HepG2 (cell line): ENCODE measurements at regions not wholly inside any gene's neighbourhood (a gene's known extent, or its start where the extent isn't known, plus 50 kb on each side); places are given as distances from the start of the nearest gene placed in this dataset.

ENCODE experiments used
- HNF4A ChIP-seq: sonication (generic); formaldehyde crosslinking; IDR thresholded peaks from 2 replicates; pipeline ENCODE4 v1.4.0; 2020; ENCODE audit warnings: missing genetic modification reagents
- MED1 ChIP-seq: sonication (generic); formaldehyde crosslinking; IDR thresholded peaks from 2 replicates; pipeline ENCODE4 v1.4.0; 2020; ENCODE audit warnings: missing genetic modification reagents
- PHB2 ChIP-seq: fragments of 450-650 bp; IDR thresholded peaks from 2 replicates; pipeline ENCODE4 v1.6.1; 2018; ENCODE audit not compliant: partially characterized antibody
- PLRG1 ChIP-seq: fragments of 450-650 bp; conservative IDR thresholded peaks from 2 replicates; pipeline ENCODE4 v1.6.1; 2016
- SPEN ChIP-seq: sonication (generic); formaldehyde crosslinking; IDR thresholded peaks from 2 replicates; pipeline ENCODE4 v1.5.1; 2020; ENCODE audit warnings: low read depth, mild to moderate bottlenecking, missing genetic modification reagents
- SSRP1 ChIP-seq: IDR thresholded peaks from 2 replicates; pipeline ENCODE4 v1.6.1; 2016; ENCODE audit warnings: control low read depth
- ZBTB34 ChIP-seq: sonication (generic); formaldehyde crosslinking; IDR thresholded peaks from 2 replicates; pipeline ENCODE4 v1.8.0; 2022; ENCODE audit warnings: mild to moderate bottlenecking, missing genetic modification reagents
- ZNF615 ChIP-seq: sonication (generic); formaldehyde crosslinking; IDR thresholded peaks from 2 replicates; pipeline ENCODE4 v1.5.0; 2020; ENCODE audit warnings: mild to moderate bottlenecking, missing genetic modification reagents, borderline replicate concordance
- ZNF768 ChIP-seq: sonication (generic); formaldehyde crosslinking; IDR thresholded peaks from 2 replicates; pipeline ENCODE4 v1.4.0; 2020; ENCODE audit warnings: missing genetic modification reagents
- ZNF780A ChIP-seq: sonication (generic); formaldehyde crosslinking; IDR thresholded peaks from 2 replicates; pipeline ENCODE4 v1.8.0; 2022; ENCODE audit warnings: mild to moderate bottlenecking, missing genetic modification reagents, moderate library complexity
- ZNF878 ChIP-seq: sonication (generic); formaldehyde crosslinking; IDR thresholded peaks from 2 replicates; pipeline ENCODE4 v1.8.1; 2023; ENCODE audit warnings: mild to moderate bottlenecking, missing genetic modification reagents, moderate library complexity
- TF ChIP-seq, protein P1 (sequence below): sonication (generic); formaldehyde crosslinking; IDR thresholded peaks from 2 replicates; pipeline ENCODE4 v1.4.0; 2020; ENCODE audit warnings: missing genetic modification reagents
- TF ChIP-seq, protein P2 (sequence below): IDR thresholded peaks from 2 replicates; pipeline ENCODE4 v1.6.1; 2016; ENCODE audit warnings: low read depth, missing genetic modification reagents, missing compliant biosample characterization
- TF ChIP-seq, protein P3 (sequence below): sonication (generic); formaldehyde crosslinking; IDR thresholded peaks from 2 replicates; pipeline ENCODE4 v1.4.0; 2020; ENCODE audit warnings: mild to moderate bottlenecking, missing genetic modification reagents
- TF ChIP-seq, protein P4 (sequence below): sonication (generic); formaldehyde crosslinking; IDR thresholded peaks from 2 replicates; pipeline ENCODE4 v1.5.0; 2020; ENCODE audit warnings: mild to moderate bottlenecking, low read depth, missing genetic modification reagents, borderline replicate concordance

- TF ChIP-seq, protein P1, sequence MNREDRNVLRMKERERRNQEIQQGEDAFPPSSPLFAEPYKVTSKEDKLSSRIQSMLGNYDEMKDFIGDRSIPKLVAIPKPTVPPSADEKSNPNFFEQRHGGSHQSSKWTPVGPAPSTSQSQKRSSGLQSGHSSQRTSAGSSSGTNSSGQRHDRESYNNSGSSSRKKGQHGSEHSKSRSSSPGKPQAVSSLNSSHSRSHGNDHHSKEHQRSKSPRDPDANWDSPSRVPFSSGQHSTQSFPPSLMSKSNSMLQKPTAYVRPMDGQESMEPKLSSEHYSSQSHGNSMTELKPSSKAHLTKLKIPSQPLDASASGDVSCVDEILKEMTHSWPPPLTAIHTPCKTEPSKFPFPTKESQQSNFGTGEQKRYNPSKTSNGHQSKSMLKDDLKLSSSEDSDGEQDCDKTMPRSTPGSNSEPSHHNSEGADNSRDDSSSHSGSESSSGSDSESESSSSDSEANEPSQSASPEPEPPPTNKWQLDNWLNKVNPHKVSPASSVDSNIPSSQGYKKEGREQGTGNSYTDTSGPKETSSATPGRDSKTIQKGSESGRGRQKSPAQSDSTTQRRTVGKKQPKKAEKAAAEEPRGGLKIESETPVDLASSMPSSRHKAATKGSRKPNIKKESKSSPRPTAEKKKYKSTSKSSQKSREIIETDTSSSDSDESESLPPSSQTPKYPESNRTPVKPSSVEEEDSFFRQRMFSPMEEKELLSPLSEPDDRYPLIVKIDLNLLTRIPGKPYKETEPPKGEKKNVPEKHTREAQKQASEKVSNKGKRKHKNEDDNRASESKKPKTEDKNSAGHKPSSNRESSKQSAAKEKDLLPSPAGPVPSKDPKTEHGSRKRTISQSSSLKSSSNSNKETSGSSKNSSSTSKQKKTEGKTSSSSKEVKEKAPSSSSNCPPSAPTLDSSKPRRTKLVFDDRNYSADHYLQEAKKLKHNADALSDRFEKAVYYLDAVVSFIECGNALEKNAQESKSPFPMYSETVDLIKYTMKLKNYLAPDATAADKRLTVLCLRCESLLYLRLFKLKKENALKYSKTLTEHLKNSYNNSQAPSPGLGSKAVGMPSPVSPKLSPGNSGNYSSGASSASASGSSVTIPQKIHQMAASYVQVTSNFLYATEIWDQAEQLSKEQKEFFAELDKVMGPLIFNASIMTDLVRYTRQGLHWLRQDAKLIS (CRISPR knock-in tag) = no peak
- TF ChIP-seq, protein P2, sequence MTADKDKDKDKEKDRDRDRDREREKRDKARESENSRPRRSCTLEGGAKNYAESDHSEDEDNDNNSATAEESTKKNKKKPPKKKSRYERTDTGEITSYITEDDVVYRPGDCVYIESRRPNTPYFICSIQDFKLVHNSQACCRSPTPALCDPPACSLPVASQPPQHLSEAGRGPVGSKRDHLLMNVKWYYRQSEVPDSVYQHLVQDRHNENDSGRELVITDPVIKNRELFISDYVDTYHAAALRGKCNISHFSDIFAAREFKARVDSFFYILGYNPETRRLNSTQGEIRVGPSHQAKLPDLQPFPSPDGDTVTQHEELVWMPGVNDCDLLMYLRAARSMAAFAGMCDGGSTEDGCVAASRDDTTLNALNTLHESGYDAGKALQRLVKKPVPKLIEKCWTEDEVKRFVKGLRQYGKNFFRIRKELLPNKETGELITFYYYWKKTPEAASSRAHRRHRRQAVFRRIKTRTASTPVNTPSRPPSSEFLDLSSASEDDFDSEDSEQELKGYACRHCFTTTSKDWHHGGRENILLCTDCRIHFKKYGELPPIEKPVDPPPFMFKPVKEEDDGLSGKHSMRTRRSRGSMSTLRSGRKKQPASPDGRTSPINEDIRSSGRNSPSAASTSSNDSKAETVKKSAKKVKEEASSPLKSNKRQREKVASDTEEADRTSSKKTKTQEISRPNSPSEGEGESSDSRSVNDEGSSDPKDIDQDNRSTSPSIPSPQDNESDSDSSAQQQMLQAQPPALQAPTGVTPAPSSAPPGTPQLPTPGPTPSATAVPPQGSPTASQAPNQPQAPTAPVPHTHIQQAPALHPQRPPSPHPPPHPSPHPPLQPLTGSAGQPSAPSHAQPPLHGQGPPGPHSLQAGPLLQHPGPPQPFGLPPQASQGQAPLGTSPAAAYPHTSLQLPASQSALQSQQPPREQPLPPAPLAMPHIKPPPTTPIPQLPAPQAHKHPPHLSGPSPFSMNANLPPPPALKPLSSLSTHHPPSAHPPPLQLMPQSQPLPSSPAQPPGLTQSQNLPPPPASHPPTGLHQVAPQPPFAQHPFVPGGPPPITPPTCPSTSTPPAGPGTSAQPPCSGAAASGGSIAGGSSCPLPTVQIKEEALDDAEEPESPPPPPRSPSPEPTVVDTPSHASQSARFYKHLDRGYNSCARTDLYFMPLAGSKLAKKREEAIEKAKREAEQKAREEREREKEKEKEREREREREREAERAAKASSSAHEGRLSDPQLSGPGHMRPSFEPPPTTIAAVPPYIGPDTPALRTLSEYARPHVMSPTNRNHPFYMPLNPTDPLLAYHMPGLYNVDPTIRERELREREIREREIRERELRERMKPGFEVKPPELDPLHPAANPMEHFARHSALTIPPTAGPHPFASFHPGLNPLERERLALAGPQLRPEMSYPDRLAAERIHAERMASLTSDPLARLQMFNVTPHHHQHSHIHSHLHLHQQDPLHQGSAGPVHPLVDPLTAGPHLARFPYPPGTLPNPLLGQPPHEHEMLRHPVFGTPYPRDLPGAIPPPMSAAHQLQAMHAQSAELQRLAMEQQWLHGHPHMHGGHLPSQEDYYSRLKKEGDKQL = no peak
- TF ChIP-seq ZNF768 (no peak), PLRG1 (no peak), MED1 (CRISPR knock-in tag) (peak; percentile 96), SPEN (CRISPR knock-in tag) (no peak), ZBTB34 (CRISPR knock-in tag) (no peak), ZNF878 (CRISPR knock-in tag) (no peak), HNF4A (CRISPR knock-in tag) (peak; percentile 78), SSRP1 (CRISPR knock-in tag) (no peak), ZNF780A (CRISPR knock-in tag) (no peak), ZNF615 (CRISPR knock-in tag) (no peak), PHB2 (no peak)
- TF ChIP-seq, protein P3, sequence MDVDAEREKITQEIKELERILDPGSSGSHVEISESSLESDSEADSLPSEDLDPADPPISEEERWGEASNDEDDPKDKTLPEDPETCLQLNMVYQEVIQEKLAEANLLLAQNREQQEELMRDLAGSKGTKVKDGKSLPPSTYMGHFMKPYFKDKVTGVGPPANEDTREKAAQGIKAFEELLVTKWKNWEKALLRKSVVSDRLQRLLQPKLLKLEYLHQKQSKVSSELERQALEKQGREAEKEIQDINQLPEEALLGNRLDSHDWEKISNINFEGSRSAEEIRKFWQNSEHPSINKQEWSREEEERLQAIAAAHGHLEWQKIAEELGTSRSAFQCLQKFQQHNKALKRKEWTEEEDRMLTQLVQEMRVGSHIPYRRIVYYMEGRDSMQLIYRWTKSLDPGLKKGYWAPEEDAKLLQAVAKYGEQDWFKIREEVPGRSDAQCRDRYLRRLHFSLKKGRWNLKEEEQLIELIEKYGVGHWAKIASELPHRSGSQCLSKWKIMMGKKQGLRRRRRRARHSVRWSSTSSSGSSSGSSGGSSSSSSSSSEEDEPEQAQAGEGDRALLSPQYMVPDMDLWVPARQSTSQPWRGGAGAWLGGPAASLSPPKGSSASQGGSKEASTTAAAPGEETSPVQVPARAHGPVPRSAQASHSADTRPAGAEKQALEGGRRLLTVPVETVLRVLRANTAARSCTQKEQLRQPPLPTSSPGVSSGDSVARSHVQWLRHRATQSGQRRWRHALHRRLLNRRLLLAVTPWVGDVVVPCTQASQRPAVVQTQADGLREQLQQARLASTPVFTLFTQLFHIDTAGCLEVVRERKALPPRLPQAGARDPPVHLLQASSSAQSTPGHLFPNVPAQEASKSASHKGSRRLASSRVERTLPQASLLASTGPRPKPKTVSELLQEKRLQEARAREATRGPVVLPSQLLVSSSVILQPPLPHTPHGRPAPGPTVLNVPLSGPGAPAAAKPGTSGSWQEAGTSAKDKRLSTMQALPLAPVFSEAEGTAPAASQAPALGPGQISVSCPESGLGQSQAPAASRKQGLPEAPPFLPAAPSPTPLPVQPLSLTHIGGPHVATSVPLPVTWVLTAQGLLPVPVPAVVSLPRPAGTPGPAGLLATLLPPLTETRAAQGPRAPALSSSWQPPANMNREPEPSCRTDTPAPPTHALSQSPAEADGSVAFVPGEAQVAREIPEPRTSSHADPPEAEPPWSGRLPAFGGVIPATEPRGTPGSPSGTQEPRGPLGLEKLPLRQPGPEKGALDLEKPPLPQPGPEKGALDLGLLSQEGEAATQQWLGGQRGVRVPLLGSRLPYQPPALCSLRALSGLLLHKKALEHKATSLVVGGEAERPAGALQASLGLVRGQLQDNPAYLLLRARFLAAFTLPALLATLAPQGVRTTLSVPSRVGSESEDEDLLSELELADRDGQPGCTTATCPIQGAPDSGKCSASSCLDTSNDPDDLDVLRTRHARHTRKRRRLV (CRISPR knock-in tag) = no peak
- TF ChIP-seq, protein P4, sequence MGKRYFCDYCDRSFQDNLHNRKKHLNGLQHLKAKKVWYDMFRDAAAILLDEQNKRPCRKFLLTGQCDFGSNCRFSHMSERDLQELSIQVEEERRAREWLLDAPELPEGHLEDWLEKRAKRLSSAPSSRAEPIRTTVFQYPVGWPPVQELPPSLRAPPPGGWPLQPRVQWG (CRISPR knock-in tag) = no peak
Observed at GRCh38 chrX:109830704-109831206, 97.7 kb upstream of the ACSL4 start (continued).
